OCI-LY1 (cell line): ENCODE measurements at regions not wholly inside any gene's neighbourhood (a gene's known extent, or its start where the extent isn't known, plus 50 kb on each side); places are given as distances from the start of the nearest gene placed in this dataset.
"Not testable (repeated sequence)": the region's sequence is repeated elsewhere in the genome, so short reads cannot be mapped to it uniquely, and the experiment has no call there.

Source experiments
- H2AFZ ChIP-seq: fragments of 200-600 bp; sonication (generic), shearing (Covaris generic); 2 replicates; pipeline ENCODE4 v1.6.0; 2014; ENCODE audit warnings: antibody characterized with exemption, mild to moderate bottlenecking, low read length
- H3F3A ChIP-seq: fragments of 200-600 bp; sonication (generic), shearing (Covaris generic); 2 replicates; pipeline ENCODE4 v1.6.0; 2014; ENCODE audit warnings: mild to moderate bottlenecking, antibody characterized with exemption, low read length, moderate library complexity; ENCODE audit not compliant: insufficient read depth
- H3K27ac ChIP-seq: fragments of 200-600 bp; sonication (generic); 2 replicates; pipeline ENCODE4 v1.5.1; 2014; ENCODE audit warnings: low read length, mixed run types, mild to moderate bottlenecking, low read depth; ENCODE audit not compliant: poor library complexity, severe bottlenecking
- H3K27me3 ChIP-seq: fragments of 200-600 bp; sonication (generic); 2 replicates; pipeline ENCODE4 v1.6.0; 2014; ENCODE audit warnings: antibody characterized with exemption, mild to moderate bottlenecking, low read length, moderate library complexity; ENCODE audit not compliant: insufficient read depth
- H3K36me3 ChIP-seq: fragments of 200-600 bp; sonication (generic); 2 replicates; pipeline ENCODE4 v1.6.1; 2014; ENCODE audit warnings: mild to moderate bottlenecking, antibody characterized with exemption, low read length, moderate library complexity, mixed read lengths; ENCODE audit not compliant: insufficient read depth
- H3K4me1 ChIP-seq: fragments of 200-600 bp; sonication (generic); 2 replicates; pipeline ENCODE4 v1.5.1; 2014; ENCODE audit warnings: mild to moderate bottlenecking, low read length, moderate library complexity; ENCODE audit not compliant: insufficient read depth, severe bottlenecking
- H3K4me2 ChIP-seq: fragments of 200-600 bp; sonication (generic), shearing (Covaris generic); 2 replicates; pipeline ENCODE4 v1.6.1; 2014; ENCODE audit warnings: low read length
- H3K4me3 ChIP-seq: fragments of 200-600 bp; sonication (generic); 2 replicates; pipeline ENCODE4 v1.5.1; 2014; ENCODE audit warnings: low read length, low read depth, mild to moderate bottlenecking, mixed read lengths; ENCODE audit not compliant: poor library complexity, severe bottlenecking
- H3K79me2 ChIP-seq: fragments of 200-600 bp; shearing (Covaris generic); 2 replicates; pipeline ENCODE4 v1.6.1; 2016; ENCODE audit warnings: mixed run types, low read length, mixed read lengths; ENCODE audit not compliant: insufficient read depth
- H3K9ac ChIP-seq: fragments of 200-600 bp; sonication (generic), shearing (Covaris generic); 2 replicates; pipeline ENCODE4 v1.6.1; 2014; ENCODE audit warnings: mild to moderate bottlenecking, low read length, mixed read lengths
- H3K9me2 ChIP-seq: fragments of 200-600 bp; sonication (generic), shearing (Covaris generic); 2 replicates; pipeline ENCODE4 v1.6.1; 2014; ENCODE audit warnings: low read depth, mild to moderate bottlenecking, low read length, mixed read lengths
- H3K9me3 ChIP-seq: fragments of 200-600 bp; shearing (Covaris generic); 2 replicates; pipeline ENCODE4 v1.6.1; 2014; ENCODE audit warnings: low read length, mixed read lengths
- H4K20me1 ChIP-seq: fragments of 200-600 bp; sonication (generic), shearing (Covaris generic); 2 replicates; pipeline ENCODE4 v1.6.0; 2016; ENCODE audit warnings: mild to moderate bottlenecking, low read length; ENCODE audit not compliant: insufficient read depth
- CTCF ChIP-seq: fragments of 200-600 bp; sonication (generic), shearing (Covaris generic); IDR thresholded peaks from 2 replicates; pipeline ENCODE4 v1.5.1; 2017; ENCODE audit warnings: mild to moderate bottlenecking, antibody characterized with exemption, low read length, moderate library complexity, mixed read lengths
- EZH2 ChIP-seq: fragments of 200-600 bp; sonication (generic), shearing (Covaris generic); IDR thresholded peaks from 2 replicates; pipeline ENCODE4 v1.8.0; 2017; ENCODE audit warnings: borderline replicate concordance, mixed run types, mild to moderate bottlenecking, antibody characterized with exemption, low read length, moderate library complexity, mixed read lengths

- H3K4me2 ChIP-seq: no peak overlapping the region
- no peak overlapping the region for H2AFZ ChIP-seq
- TF ChIP-seq CTCF (no peak), EZH2 (no peak)
Measured at GRCh38 chr7:8327199-8327598, 65.2 kb upstream of the ICA1 start.

GRCh38 chr7:8338206-8338605 is 76.2 kb upstream of the ICA1 start:
- Histone ChIP-seq H3K9me2 (no peaks in the 10 kb centered on the region), H4K20me1 (no peaks in the 10 kb centered on the region), H3K36me3 (no peaks in the 10 kb centered on the region), H3F3A (no peaks in the 10 kb centered on the region), H3K79me2 (no peaks in the 10 kb centered on the region), H3K4me1 (no peaks in the 10 kb centered on the region), H3K27ac (no peak overlapping the region), H3K9ac (no peak overlapping the region), H3K9me3 (no peaks in the 10 kb centered on the region), H2AFZ (no peak overlapping the region), H3K4me2 (no peak overlapping the region), H3K27me3 (no peaks in the 10 kb centered on the region; the same call in 1 of the 2 replicates), H3K4me3 (no peak overlapping the region)
- TF ChIP-seq EZH2: no peak
- TF ChIP-seq CTCF: no peak

More at GRCh38 chr7:8327199-8327598, 65.2 kb upstream of the ICA1 start:
- H3K9me2 ChIP-seq: no peaks in the 10 kb centered on the region
- no peaks in the 10 kb centered on the region for H4K20me1 ChIP-seq
- no peaks in the 10 kb centered on the region for H3K79me2 ChIP-seq
- no peaks in the 10 kb centered on the region for H3F3A ChIP-seq
- H3K9ac ChIP-seq: no peak overlapping the region
- no peak overlapping the region for H3K27ac ChIP-seq
- no peaks in the 10 kb centered on the region for H3K4me1 ChIP-seq
- no peaks in the 10 kb centered on the region for H3K27me3 ChIP-seq
- no peak overlapping the region for H3K4me3 ChIP-seq
- H3K36me3 ChIP-seq: no peaks in the 10 kb centered on the region
- H3K9me3 ChIP-seq: no peaks in the 10 kb centered on the region

GRCh38 chr7:8343556-8343955 is 81.6 kb upstream of the ICA1 start:
- H3F3A ChIP-seq: no peaks in the 10 kb centered on the region
- H3K36me3 ChIP-seq: no peaks in the 10 kb centered on the region
- H3K9me2 ChIP-seq: no peaks in the 10 kb centered on the region
- no peak overlapping the region for H3K4me2 ChIP-seq
- no peaks in the 10 kb centered on the region for H3K27me3 ChIP-seq
- no peak overlapping the region for H3K4me3 ChIP-seq
- no peaks in the 10 kb centered on the region for H3K4me1 ChIP-seq
- H4K20me1 ChIP-seq: no peaks in the 10 kb centered on the region
- H3K27ac ChIP-seq: no peak overlapping the region
- no peak overlapping the region for H2AFZ ChIP-seq
- no peak overlapping the region for H3K9ac ChIP-seq
- no peak for TF ChIP-seq EZH2
- TF ChIP-seq CTCF: no peak
- H3K9me3 ChIP-seq: no peaks in the 10 kb centered on the region
- H3K79me2 ChIP-seq: no peaks in the 10 kb centered on the region

GRCh38 chr7:8347395-8347794 is 85.4 kb upstream of the ICA1 start:
- not testable (repeated sequence) for H3K27me3 ChIP-seq, H3K9me2 ChIP-seq, H3K4me2 ChIP-seq, H3K9ac ChIP-seq, H4K20me1 ChIP-seq, H3F3A ChIP-seq, H3K79me2 ChIP-seq, H3K9me3 ChIP-seq, H3K4me3 ChIP-seq, H3K27ac ChIP-seq, H3K36me3 ChIP-seq, H3K4me1 ChIP-seq, H2AFZ ChIP-seq

- H3K9ac ChIP-seq, H3K9me3 ChIP-seq, H3K27ac ChIP-seq, H2AFZ ChIP-seq, H3K27me3 ChIP-seq, H3F3A ChIP-seq, H3K4me2 ChIP-seq, H3K9me2 ChIP-seq, H3K4me3 ChIP-seq, H3K36me3 ChIP-seq, H3K79me2 ChIP-seq, H3K4me1 ChIP-seq, H4K20me1 ChIP-seq: not testable (repeated sequence)
Measured at GRCh38 chr7:8351654-8352053, 81.8 kb upstream of the NXPH1 start.
